ENCODE measurements at regions not wholly inside any gene's neighbourhood (a gene's known extent, or its start where the extent isn't known, plus 50 kb on each side); places are given as distances from the start of the nearest gene placed in this dataset.

GRCh38 chr11:115691030-115691429 is 186.8 kb upstream of the CADM1 start:
- no peak for TF ChIP-seq CTCF (IDR thresholded peaks at IDR 0.05)
- H3K36me3 ChIP-seq (ENCODE audit: low read depth), result no peaks in the 10 kb centered on the region

GRCh38 chr11:115687934-115688333 is 183.7 kb upstream of the CADM1 start:
- Histone ChIP-seq H3K9me3 (no peaks in the 10 kb centered on the region), H3K4me3 (no peak overlapping the region), H3K4me1 (ENCODE audit: low read depth) (no peaks in the 10 kb centered on the region), H3K36me3 (ENCODE audit: low read depth) (no peaks in the 10 kb centered on the region)
- no peak for ATAC-seq
- DNase-seq, result no peak
- no peak for TF ChIP-seq CTCF (IDR thresholded peaks at IDR 0.05)
- intact Hi-C loops (cut with DNase I, micrococcal nuclease), result no loop called here

More at GRCh38 chr11:115691030-115691429, 186.8 kb upstream of the CADM1 start:
- DNase-seq (no peak), ATAC-seq (no peak)
- H3K4me3 ChIP-seq, result no peak overlapping the region
- intact Hi-C loops (cut with DNase I, micrococcal nuclease), result no loop called here
- no peaks in the 10 kb centered on the region for H3K4me1 ChIP-seq (ENCODE audit: low read depth)
- H3K9me3 ChIP-seq, result no peaks in the 10 kb centered on the region

DNA sequence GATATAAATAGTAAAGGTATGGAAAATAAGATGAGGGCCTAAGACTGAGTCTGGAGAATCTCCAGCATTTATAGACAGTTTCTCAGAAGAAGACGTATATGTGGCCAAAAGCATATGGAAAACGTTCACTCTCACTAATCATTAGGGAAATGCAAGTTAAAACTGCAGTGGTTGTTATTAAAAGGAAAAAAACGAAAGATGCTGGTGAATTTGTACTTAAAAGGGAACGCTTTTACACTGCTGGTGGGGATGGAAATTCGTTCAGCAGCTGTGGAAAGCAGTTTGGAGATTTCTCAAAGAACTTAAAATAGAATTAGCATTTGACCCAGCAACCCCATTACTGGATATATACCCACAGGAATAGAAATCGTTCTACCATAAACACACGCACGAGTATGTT is 180.5 kb upstream of the CADM1 start:
- Histone ChIP-seq H3K36me3 (ENCODE audit: low read depth) (no peaks in the 10 kb centered on the region), H3K4me3 (no peak overlapping the region), H3K9me3 (no peaks in the 10 kb centered on the region), H3K4me1 (ENCODE audit: low read depth) (no peaks in the 10 kb centered on the region)
- TF ChIP-seq CTCF (IDR thresholded peaks at IDR 0.05), result no peak
- ATAC-seq (no peak), DNase-seq (no peak)
- intact Hi-C loops (cut with DNase I, micrococcal nuclease), result no loop called here

DNA sequence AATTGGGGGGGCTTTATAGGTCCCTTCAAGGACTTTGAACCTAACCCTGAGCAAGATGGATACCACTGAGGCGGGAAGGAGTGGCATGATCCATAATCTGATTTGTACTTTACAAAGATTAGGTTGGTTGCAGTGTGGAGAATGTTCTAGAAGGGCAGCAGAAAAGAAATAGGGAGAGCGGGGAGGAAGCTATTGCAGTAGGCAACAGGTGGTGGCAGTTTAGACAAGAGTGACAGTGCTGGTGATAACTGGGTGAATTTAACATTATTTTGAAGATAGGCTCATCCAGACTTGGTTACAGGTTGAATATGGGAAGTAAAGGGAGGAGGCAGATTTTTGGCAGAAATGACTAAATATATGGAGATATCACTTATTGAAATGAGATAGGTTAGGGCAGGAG is 179.9 kb upstream of the CADM1 start:
- no peak for TF ChIP-seq CTCF (IDR thresholded peaks at IDR 0.05)
- Histone ChIP-seq H3K36me3 (ENCODE audit: low read depth) (no peaks in the 10 kb centered on the region), H3K9me3 (no peaks in the 10 kb centered on the region), H3K4me1 (ENCODE audit: low read depth) (no peaks in the 10 kb centered on the region), H3K4me3 (no peak overlapping the region)
- intact Hi-C loops (cut with DNase I, micrococcal nuclease), result no loop called here
- no peak for DNase-seq
- ATAC-seq, result no peak

DNA sequence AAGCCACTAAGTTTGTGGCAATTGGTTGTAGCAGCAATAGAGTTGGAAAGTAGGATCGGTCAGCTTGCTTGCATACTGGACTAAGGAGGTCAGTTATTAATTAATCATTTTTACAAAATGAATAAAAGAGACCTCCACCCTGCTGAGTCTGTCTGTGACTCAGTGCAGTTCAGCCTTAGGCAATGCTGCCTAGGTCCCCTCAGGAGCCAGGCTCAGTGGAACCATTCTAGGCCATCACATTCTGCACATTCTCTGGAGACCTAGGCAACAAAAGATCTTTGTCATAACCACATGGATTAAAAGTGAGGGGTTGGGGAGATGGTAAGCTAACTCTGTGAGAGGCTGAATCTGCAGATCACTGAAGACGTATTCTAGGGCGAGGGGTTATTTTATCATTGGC is 178.7 kb upstream of the CADM1 start:
- Histone ChIP-seq H3K9me3 (no peaks in the 10 kb centered on the region), H3K4me1 (ENCODE audit: low read depth) (no peaks in the 10 kb centered on the region), H3K4me3 (no peak overlapping the region), H3K36me3 (ENCODE audit: low read depth) (no peaks in the 10 kb centered on the region)
- no peak for TF ChIP-seq CTCF (IDR thresholded peaks at IDR 0.05)
- ATAC-seq, result no peak
- no peak for DNase-seq
- intact Hi-C loops (cut with DNase I, micrococcal nuclease), result no loop called here

DNA sequence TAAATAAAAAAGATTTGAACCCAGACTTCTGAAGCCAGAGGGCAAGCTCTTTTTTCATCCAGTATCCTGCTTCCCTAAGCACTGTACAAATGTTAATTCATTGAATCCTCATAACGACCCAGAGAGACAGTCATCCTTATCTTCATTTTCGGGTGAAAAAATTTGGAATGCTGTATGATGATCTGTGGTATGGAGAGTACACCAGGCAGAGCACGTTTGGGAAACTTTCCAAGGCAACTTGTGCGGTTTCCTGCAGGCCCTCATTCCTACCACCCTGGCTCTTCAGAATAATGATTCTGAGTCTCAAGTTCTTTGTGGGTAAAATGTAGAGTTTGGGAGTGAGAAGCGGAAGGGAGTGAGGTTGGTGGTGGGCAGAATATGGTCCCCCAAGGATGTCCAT is 177.9 kb upstream of the CADM1 start:
- intact Hi-C loops (cut with DNase I, micrococcal nuclease), result no loop called here
- Histone ChIP-seq H3K9me3 (no peaks in the 10 kb centered on the region), H3K4me3 (no peak overlapping the region), H3K36me3 (ENCODE audit: low read depth) (no peaks in the 10 kb centered on the region), H3K4me1 (ENCODE audit: low read depth) (no peaks in the 10 kb centered on the region)
- DNase-seq, result no peak
- ATAC-seq, result no peak
- no peak for TF ChIP-seq CTCF (IDR thresholded peaks at IDR 0.05)
